GM12872 (cell line): ENCODE measurements at regions not wholly inside any gene's neighbourhood (a gene's known extent, or its start where the extent isn't known, plus 50 kb on each side); places are given as distances from the start of the nearest gene placed in this dataset.

ENCODE experiments used
- CTCF ChIP-seq: IDR thresholded peaks from 3 replicates; pipeline ENCODE4 v1.5.1; 2011; ENCODE audit warnings: low read depth, mild to moderate bottlenecking, low read length, moderate library complexity; ENCODE audit not compliant: insufficient read depth

DNA sequence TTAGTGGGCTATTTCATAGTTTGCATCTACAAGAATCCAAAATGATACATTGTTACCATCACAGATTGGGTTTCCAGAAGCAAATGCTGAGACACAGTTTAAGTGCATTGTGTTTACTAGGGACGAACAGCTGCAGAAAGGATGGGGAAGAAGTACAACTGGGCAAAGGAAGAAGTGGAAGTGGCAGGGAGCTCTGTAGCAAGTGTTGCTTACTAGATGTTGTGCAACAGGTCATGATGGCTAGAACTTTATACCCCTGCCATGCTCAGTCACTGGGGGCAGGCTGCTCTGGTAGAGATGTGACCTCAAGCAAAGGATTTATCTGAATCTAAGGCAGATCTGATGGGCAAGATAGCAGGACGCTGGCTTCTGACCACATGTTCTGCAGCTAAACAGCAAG, 76.1 kb upstream of the EMCN start:
- no peak for TF ChIP-seq CTCF

DNA sequence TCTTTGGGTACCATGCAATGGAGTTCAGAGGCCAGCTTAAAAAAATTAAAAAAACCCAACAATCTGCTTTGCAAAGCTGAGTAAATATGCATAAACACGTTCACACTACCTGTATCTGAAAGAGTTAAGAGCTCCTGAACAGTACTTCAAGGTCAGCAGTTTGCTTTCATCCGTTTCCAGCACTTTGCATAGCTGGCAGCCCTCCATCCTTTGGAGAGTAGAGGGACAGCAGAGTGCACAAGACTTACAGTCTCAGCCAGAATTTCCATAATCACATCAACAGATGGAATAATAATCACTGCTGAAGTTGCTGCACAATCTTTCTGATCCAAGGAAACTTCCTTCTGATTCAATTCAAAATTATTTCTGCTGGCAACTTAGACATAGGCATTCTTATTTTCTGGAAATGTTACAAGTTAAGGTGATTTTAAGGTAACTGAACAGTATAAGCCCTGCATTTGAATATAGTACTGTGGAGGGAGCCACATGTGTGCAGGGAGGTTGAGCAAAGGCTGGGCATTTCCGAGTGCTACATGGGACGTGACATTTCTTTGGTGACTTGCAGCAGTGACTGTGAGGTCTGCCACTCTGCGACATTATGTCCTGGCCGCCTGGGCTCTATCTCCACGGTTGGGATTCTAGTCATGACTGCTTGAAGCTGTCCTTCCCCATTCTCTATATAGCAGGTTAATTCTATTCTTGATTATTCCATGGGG, 73.5 kb upstream of the EMCN start:
- TF ChIP-seq CTCF, result no peak

- no peak for TF ChIP-seq CTCF
These were observed 72.5 kb upstream of the EMCN start for GRCh38 chr4:100590325-100590724.

- TF ChIP-seq CTCF, result no peak
These were observed 70.3 kb upstream of the EMCN start for GRCh38 chr4:100588076-100588475.

GRCh38 chr4:100582146-100582545, 64.3 kb upstream of the EMCN start:
- no peak for TF ChIP-seq CTCF

- no peak for TF ChIP-seq CTCF
These were observed 63.5 kb upstream of the EMCN start for GRCh38 chr4:100581337-100581736.

- peak; percentile 24; the same call in 1 of the 3 replicates for TF ChIP-seq CTCF
These were observed 58.7 kb upstream of the EMCN start for GRCh38 chr4:100576570-100576969.
